HEK293 (cell line): ENCODE measurements at regions not wholly inside any gene's neighbourhood (a gene's known extent, or its start where the extent isn't known, plus 50 kb on each side); places are given as distances from the start of the nearest gene placed in this dataset.

Source experiments
- CTCF ChIA-PET: fragments of 350-600 bp; formaldehyde crosslinking; extraction: SDS; loops from one replicate; lab custom pipeline; 2021; ENCODE audit warnings: antibody characterized with exemption; lab: Yijun Ruan, JAX
- POLR2A ChIA-PET: fragments of 300-600 bp; formaldehyde crosslinking; extraction: SDS; loops from one replicate; lab custom pipeline; 2020; ENCODE audit warnings: antibody characterized with exemption, inconsistent platforms; lab: Yijun Ruan, JAX
- H3K27ac ChIP-seq: fragments of 200-500 bp; sonication (Bioruptor generic); 2 replicates; pipeline ENCODE4 v1.5.1; 2014; ENCODE audit warnings: low read depth, low read length, control low read depth, inconsistent platforms; ENCODE audit errors: extremely low read depth
- H3K36me3 ChIP-seq, 2 experiments: fragments of 200-500 bp in 1 of 2; sonication (Bioruptor generic) in 1 of 2; 1 replicate in 1 of 2; 2 replicates in 1 of 2; pipeline ENCODE4 v1.5.1; 2014 to 2017; ENCODE audit warnings: inconsistent platforms in 2 of 2, low read length in 2 of 2; ENCODE audit not compliant: control insufficient read depth in 2 of 2, insufficient read depth in 1 of 2
- H3K4me1 ChIP-seq: fragments of 200-500 bp; sonication (Bioruptor generic); 2 replicates; pipeline ENCODE4 v1.5.1; 2014; ENCODE audit warnings: mild to moderate bottlenecking, low read length, inconsistent platforms; ENCODE audit not compliant: control insufficient read depth, insufficient read depth
- H3K4me3 ChIP-seq: 2 replicates; pipeline ENCODE4 v1.5.1; 2011; ENCODE audit warnings: low read depth, mild to moderate bottlenecking, control low read depth, low read length, moderate library complexity
- H3K9me3 ChIP-seq: fragments of 200-500 bp; sonication (Bioruptor generic); 2 replicates; pipeline ENCODE4 v1.5.1; 2014; ENCODE audit warnings: low read depth, low read length, inconsistent platforms; ENCODE audit not compliant: control insufficient read depth, insufficient read depth
- AEBP2 ChIP-seq: fragments of 450-650 bp; formaldehyde crosslinking; IDR thresholded peaks from 2 replicates; pipeline ENCODE4 v1.5.1; 2016; ENCODE audit warnings: missing biosample characterization, missing genetic modification characterization, borderline replicate concordance
- PRDM1 ChIP-seq: fragments of 450-650 bp; formaldehyde crosslinking; IDR thresholded peaks from 2 replicates; pipeline ENCODE4; 2016; ENCODE audit warnings: missing biosample characterization, missing genetic modification characterization
- PRDM2 ChIP-seq: fragments of 450-650 bp; formaldehyde crosslinking; IDR thresholded peaks from 2 replicates; pipeline ENCODE4 v1.5.1; 2016; ENCODE audit warnings: missing biosample characterization, missing genetic modification characterization, borderline replicate concordance
- REST ChIP-seq: fragments of 450-650 bp; formaldehyde crosslinking; IDR thresholded peaks from 2 replicates; pipeline ENCODE4 v1.5.1; 2016; ENCODE audit warnings: missing biosample characterization, missing genetic modification characterization
- TCF7L2 ChIP-seq: IDR thresholded peaks from 2 replicates; pipeline ENCODE4 v1.6.1; 2011; ENCODE audit warnings: low read depth, mild to moderate bottlenecking, inconsistent platforms, low read length, moderate library complexity, borderline replicate concordance
- WT1 ChIP-seq: fragments of 450-650 bp; formaldehyde crosslinking; IDR thresholded peaks from 2 replicates; pipeline ENCODE4 v1.5.1; 2016; ENCODE audit warnings: missing biosample characterization, missing genetic modification characterization
- ZBTB48 ChIP-seq: fragments of 450-650 bp; formaldehyde crosslinking; IDR thresholded peaks from 2 replicates; pipeline ENCODE4 v1.5.1; 2016; ENCODE audit warnings: missing biosample characterization, missing genetic modification characterization
- ZBTB8A ChIP-seq: fragments of 450-650 bp; formaldehyde crosslinking; IDR thresholded peaks from 2 replicates; pipeline ENCODE4 v1.5.1; 2016; ENCODE audit warnings: missing biosample characterization, missing genetic modification characterization
- ZFP37 ChIP-seq: fragments of 450-650 bp; formaldehyde crosslinking; IDR thresholded peaks from 2 replicates; pipeline ENCODE4 v1.5.1; 2016; ENCODE audit warnings: missing biosample characterization, missing genetic modification characterization
- ZNF10 ChIP-seq: fragments of 450-650 bp; formaldehyde crosslinking; IDR thresholded peaks from 2 replicates; pipeline ENCODE4 v1.5.1; 2017; ENCODE audit warnings: missing biosample characterization, missing genetic modification characterization
- ZNF140 ChIP-seq: fragments of 450-650 bp; formaldehyde crosslinking; IDR thresholded peaks from 2 replicates; pipeline ENCODE4 v1.5.1; 2016; ENCODE audit warnings: missing biosample characterization, missing genetic modification characterization
- ZNF157 ChIP-seq: fragments of 450-650 bp; formaldehyde crosslinking; IDR thresholded peaks from 2 replicates; pipeline ENCODE4 v1.5.1; 2016; ENCODE audit warnings: missing biosample characterization, missing genetic modification characterization
- ZNF221 ChIP-seq: fragments of 450-650 bp; formaldehyde crosslinking; IDR thresholded peaks from 2 replicates; pipeline ENCODE4 v1.5.1; 2017; ENCODE audit warnings: missing biosample characterization, missing genetic modification characterization, borderline replicate concordance
- ZNF561 ChIP-seq: fragments of 450-650 bp; IDR thresholded peaks from 2 replicates; pipeline ENCODE4 v1.5.1; 2018; ENCODE audit warnings: missing biosample characterization, missing genetic modification characterization, borderline replicate concordance
- ZNF623 ChIP-seq: fragments of 450-650 bp; formaldehyde crosslinking; IDR thresholded peaks from 2 replicates; pipeline ENCODE4 v1.5.1; 2016; ENCODE audit warnings: missing biosample characterization, missing genetic modification characterization
- ZNF629 ChIP-seq: fragments of 450-650 bp; formaldehyde crosslinking; IDR thresholded peaks from 2 replicates; pipeline ENCODE4 v1.5.1; 2017; ENCODE audit warnings: missing biosample characterization, missing genetic modification characterization

- TF ChIP-seq PRDM2 (tag by site-specific recombination) (no peak), ZNF10 (tag by site-specific recombination) (no peak), ZNF629 (tag by site-specific recombination) (no peak), WT1 (no peak), ZNF561 (tag by site-specific recombination) (no peak)
Observed at GRCh38 chr16:49013727-49014080, 267.9 kb downstream of the CBLN1 start (continued).

GRCh38 chr16:49012961-49013726 is 268.5 kb downstream of the CBLN1 start:
- Histone ChIP-seq H3K36me3 (no peaks in the 10 kb centered on the region), H3K27ac (no peak overlapping the region), H3K4me3 (no peak overlapping the region), H3K9me3 (no peaks in the 10 kb centered on the region), H3K4me1 (no peaks in the 10 kb centered on the region)
- POLR2A ChIA-PET, result no interaction called here
- TF ChIP-seq ZFP37 (tag by site-specific recombination), result no peak
- TF ChIP-seq TCF7L2, result no peak
- TF ChIP-seq ZNF221, result no peak
- no peak for TF ChIP-seq ZNF623
- no peak for TF ChIP-seq ZBTB48
- TF ChIP-seq ZNF140 (tag by site-specific recombination), result no peak
- TF ChIP-seq ZBTB8A (tag by site-specific recombination), result no peak
- TF ChIP-seq PRDM1 (tag by site-specific recombination), result no peak
- TF ChIP-seq REST (tag by site-specific recombination), result no peak
- no peak for TF ChIP-seq AEBP2 (tag by site-specific recombination)
- no peak for TF ChIP-seq ZNF157
- CTCF ChIA-PET, result interaction anchor here (1.1 kb wide), 1 partner anchor 152 kb away, joined by 3 read pairs; no protein-coding TSS in a partner anchor
